HL-60 (cell line): ENCODE measurements at regions not wholly inside any gene's neighbourhood (a gene's known extent, or its start where the extent isn't known, plus 50 kb on each side); places are given as distances from the start of the nearest gene placed in this dataset.

Experiments
- DNase-seq, 2 experiments: peaks; one replicate each; pipeline ENCODE4 v3.0.0-alpha.2; 2010 to 2020; ENCODE audit warnings: low read depth in 1 of 2, low spot score in 1 of 2
- H3K27ac ChIP-seq: fragments of 250-450 bp; sonication (Bioruptor Pico); replicated peaks from 2 replicates; pipeline ENCODE4 v1.5.1; 2020; ENCODE audit warnings: mild to moderate bottlenecking, moderate library complexity
- H3K27me3 ChIP-seq: fragments of 250-450 bp; sonication (Bioruptor Pico); 2 replicates; pipeline ENCODE4 v1.5.1; 2021; ENCODE audit warnings: mild to moderate bottlenecking, moderate library complexity; ENCODE audit not compliant: insufficient read depth, poor library complexity, severe bottlenecking
- H3K4me3 ChIP-seq: replicated peaks from 2 replicates; pipeline ENCODE4 v1.5.1; 2011; ENCODE audit warnings: mild to moderate bottlenecking, control low read depth, low read length; ENCODE audit not compliant: insufficient read depth
- GABPA ChIP-seq: IDR thresholded peaks from 2 replicates; pipeline ENCODE4 v1.6.1; 2012; ENCODE audit warnings: low read depth
- POLR2AphosphoS5 ChIP-seq: IDR thresholded peaks from 2 replicates; pipeline ENCODE4 v1.6.1; 2012; ENCODE audit warnings: low read depth
- REST ChIP-seq: IDR thresholded peaks from 2 replicates; pipeline ENCODE4 v1.6.1; 2012; ENCODE audit warnings: low read depth; ENCODE audit not compliant: insufficient replicate concordance
- SPI1 ChIP-seq: IDR thresholded peaks from 2 replicates; pipeline ENCODE4 v1.6.1; 2012; ENCODE audit warnings: low read depth, mild to moderate bottlenecking, borderline replicate concordance
- TF ChIP-seq, protein P1 (sequence below): IDR thresholded peaks from one replicate; pipeline ENCODE4 v1.5.1; 2011; ENCODE audit warnings: low read length, control low read depth, inconsistent platforms; ENCODE audit not compliant: insufficient read depth

DNA sequence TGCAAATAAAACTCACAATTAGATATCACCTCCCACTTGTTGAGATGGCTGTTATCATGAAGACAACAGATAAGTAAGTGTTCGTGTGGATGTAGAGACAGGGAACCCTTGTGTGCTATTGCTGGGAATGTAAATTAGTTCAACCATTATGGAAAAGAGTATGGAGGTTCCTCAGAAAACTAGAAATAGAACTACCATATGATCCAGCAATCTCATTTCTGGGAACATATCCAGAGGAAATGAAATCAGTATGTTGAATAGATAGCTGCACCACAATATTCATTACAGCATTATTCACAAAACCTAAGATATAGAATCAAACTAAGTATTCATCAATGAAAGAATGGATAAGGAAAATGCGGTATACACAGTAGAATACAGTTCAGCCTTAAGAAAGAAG is 418.7 kb upstream of the CNTN6 start:
- Histone ChIP-seq H3K4me3 (no peak overlapping the region), H3K27me3 (no peaks in the 10 kb centered on the region), H3K27ac (no peak overlapping the region)
- TF ChIP-seq GABPA, result no peak
- no peak for TF ChIP-seq REST
- TF ChIP-seq SPI1, result no peak
- TF ChIP-seq, protein P1, sequence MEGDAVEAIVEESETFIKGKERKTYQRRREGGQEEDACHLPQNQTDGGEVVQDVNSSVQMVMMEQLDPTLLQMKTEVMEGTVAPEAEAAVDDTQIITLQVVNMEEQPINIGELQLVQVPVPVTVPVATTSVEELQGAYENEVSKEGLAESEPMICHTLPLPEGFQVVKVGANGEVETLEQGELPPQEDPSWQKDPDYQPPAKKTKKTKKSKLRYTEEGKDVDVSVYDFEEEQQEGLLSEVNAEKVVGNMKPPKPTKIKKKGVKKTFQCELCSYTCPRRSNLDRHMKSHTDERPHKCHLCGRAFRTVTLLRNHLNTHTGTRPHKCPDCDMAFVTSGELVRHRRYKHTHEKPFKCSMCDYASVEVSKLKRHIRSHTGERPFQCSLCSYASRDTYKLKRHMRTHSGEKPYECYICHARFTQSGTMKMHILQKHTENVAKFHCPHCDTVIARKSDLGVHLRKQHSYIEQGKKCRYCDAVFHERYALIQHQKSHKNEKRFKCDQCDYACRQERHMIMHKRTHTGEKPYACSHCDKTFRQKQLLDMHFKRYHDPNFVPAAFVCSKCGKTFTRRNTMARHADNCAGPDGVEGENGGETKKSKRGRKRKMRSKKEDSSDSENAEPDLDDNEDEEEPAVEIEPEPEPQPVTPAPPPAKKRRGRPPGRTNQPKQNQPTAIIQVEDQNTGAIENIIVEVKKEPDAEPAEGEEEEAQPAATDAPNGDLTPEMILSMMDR, result no peak
- no peak for DNase-seq

DNA sequence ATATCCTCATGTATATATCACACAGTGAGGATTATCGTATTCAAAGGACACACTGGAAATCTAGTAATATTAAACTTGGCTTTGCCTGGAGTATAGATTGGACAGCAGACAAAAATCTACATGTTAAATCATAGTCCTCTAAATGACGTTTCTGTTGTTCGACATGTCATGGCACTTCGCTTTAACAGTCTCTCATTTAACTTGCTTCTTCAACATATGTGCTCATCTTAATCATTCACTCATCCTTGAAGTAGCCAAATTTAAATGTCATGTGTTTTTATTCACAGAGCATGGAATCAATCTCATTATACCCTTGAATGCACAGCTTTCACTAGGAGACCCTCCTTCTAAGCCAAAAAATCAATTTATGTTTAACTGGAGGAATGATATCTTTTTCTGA is 417.0 kb upstream of the CNTN6 start:
- Histone ChIP-seq H3K27ac (no peak overlapping the region), H3K4me3 (no peak overlapping the region), H3K27me3 (no peaks in the 10 kb centered on the region)
- TF ChIP-seq REST, result no peak
- no peak for TF ChIP-seq GABPA
- TF ChIP-seq, protein P1, result no peak
- no peak for TF ChIP-seq SPI1
- no peak for TF ChIP-seq POLR2AphosphoS5
- DNase-seq, result no peak

DNA sequence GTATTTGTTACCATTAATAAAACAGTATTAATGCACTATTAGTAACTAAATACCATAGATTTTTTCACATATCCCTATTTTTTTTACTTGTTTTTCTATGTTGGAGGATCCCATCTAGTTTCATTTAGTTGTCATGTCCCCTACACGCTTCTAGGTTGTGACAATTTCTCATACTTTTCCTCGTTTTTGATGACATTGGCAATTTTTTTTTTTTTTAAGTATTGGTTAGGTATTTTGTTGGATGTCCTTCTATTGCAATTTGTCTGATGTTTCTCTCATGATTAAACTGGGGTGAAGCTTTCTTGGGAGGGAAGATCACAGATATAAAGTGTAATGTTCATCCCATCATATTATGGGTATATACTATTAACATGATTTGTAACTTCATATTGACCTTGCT is 409.1 kb upstream of the CNTN6 start:
- no peak for DNase-seq
- TF ChIP-seq GABPA (no peak), SPI1 (no peak)
- TF ChIP-seq, protein P1, result no peak
- no peak overlapping the region for H3K27ac ChIP-seq
- H3K4me3 ChIP-seq, result no peak overlapping the region
- no peaks in the 10 kb centered on the region for H3K27me3 ChIP-seq

- TF ChIP-seq REST (no peak), GABPA (no peak), SPI1 (no peak), POLR2AphosphoS5 (no peak)
- TF ChIP-seq, protein P1, result no peak
Observed at GRCh38 chr3:690770-691169, 402.1 kb upstream of the CNTN6 start.

More at GRCh38 chr3:690770-691169, 402.1 kb upstream of the CNTN6 start:
- no peak overlapping the region for H3K27ac ChIP-seq
- no peak for DNase-seq
- no peaks in the 10 kb centered on the region for H3K27me3 ChIP-seq
- H3K4me3 ChIP-seq, result no peak overlapping the region
